Prostate gland (tissue), 2 donors: ENCODE measurements at regions not wholly inside any gene's neighbourhood (a gene's known extent, or its start where the extent isn't known, plus 50 kb on each side); places are given as distances from the start of the nearest gene placed in this dataset.

ENCODE experiments used
- CTCF ChIP-seq, 4 experiments: fragments of 200-600 bp in 2 of 4; fragments of 450-650 bp in 2 of 4; sonication (generic) in 2 of 4; IDR thresholded peaks; 1 replicate in 3 of 4; 2 replicates in 1 of 4; pipeline ENCODE4 v1.5.1; 2016 to 2019; ENCODE audit warnings: antibody characterized with exemption in 4 of 4, mild to moderate bottlenecking in 2 of 4, moderate library complexity in 2 of 4
- POLR2A ChIP-seq: fragments of 450-650 bp; IDR thresholded peaks from one replicate; pipeline ENCODE4 v1.6.1; 2016; ENCODE audit warnings: antibody characterized with exemption, mild to moderate bottlenecking

GRCh38 chr13:103537616-103538015, 471.4 kb upstream of the SLC10A2 start:
- TF ChIP-seq POLR2A (no peak), CTCF (IDR thresholded peaks at IDR 0.05) (no peak)
